PC-9 (cell line): ENCODE measurements at regions not wholly inside any gene's neighbourhood (a gene's known extent, or its start where the extent isn't known, plus 50 kb on each side); places are given as distances from the start of the nearest gene placed in this dataset.

Experiments
- CTCF ChIP-seq: fragments of 200-600 bp; sonication (generic); conservative IDR thresholded peaks from 2 replicates; pipeline ENCODE4 v1.6.1; 2017; ENCODE audit warnings: mixed run types, antibody characterized with exemption, mild to moderate bottlenecking, moderate library complexity
- EZH2 ChIP-seq: fragments of 200-600 bp; sonication (generic); IDR thresholded peaks from 2 replicates; pipeline ENCODE4 v1.8.0; 2017; ENCODE audit warnings: antibody characterized with exemption, low read depth

DNA sequence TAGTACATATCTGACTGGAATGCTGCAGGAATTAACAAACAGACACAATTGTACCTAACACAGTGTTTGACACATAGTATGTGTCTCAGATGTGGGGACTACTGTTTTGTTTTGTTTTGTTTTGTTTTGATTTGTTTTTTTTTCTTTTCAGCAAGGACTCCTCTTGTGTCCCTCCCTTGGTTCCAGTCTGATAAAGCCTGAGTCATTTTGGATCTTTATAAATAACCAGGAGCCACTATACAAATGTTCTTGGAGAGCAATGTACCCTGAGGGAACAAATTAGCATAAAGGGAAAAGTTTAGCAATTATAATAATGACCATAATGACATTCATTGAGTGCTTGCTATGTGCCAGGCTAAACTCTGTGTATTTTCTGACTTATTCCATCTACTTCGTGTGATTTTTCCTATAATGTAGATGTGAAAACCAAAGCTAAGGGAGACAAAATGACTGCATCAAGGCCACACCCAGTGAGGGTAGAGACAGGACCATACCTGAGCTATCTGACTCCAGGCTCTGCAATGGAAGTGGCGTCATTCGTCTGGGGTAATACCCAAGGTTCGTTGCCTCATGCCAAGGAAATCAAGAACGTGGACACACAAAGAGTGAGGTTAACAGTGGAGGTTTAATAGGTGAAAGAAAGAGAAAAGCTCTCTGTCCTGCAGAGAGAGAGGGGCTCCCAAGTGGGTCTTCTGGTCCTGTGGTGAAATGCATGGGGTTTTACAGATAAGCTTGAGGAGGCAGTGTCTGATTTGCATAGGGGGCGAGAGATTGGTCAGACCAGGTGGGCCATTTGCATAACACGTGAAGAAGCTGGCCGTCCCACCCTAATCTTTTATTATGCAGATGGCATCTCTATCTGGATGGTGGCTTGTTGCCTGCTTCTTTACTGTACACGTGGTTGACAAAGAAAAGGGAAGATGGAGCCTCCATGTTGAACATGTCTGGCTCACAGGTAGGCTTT lies 285.5 kb upstream of the SFSWAP start:
- no peak for TF ChIP-seq CTCF
- no peak for TF ChIP-seq EZH2
